HEK293T (cell line): ENCODE measurements at regions not wholly inside any gene's neighbourhood (a gene's known extent, or its start where the extent isn't known, plus 50 kb on each side); places are given as distances from the start of the nearest gene placed in this dataset.

ENCODE experiments used
- CTCF ChIA-PET: fragments of 350-600 bp; formaldehyde crosslinking; extraction: SDS; loops from one replicate; lab custom pipeline; 2021; ENCODE audit warnings: antibody characterized with exemption, inconsistent platforms; lab: Yijun Ruan, JAX
- POLR2A ChIA-PET: fragments of 350-600 bp; formaldehyde crosslinking; extraction: SDS; loops from one replicate; lab custom pipeline; 2020; ENCODE audit warnings: antibody characterized with exemption, inconsistent platforms; lab: Yijun Ruan, JAX
- DNase-seq: peaks from one replicate; pipeline ENCODE4 v3.0.0; 2012; ENCODE audit warnings: mixed read lengths; ENCODE audit errors: extremely low spot score
- ARNT ChIP-seq: fragments of 450-650 bp; IDR thresholded peaks from 2 replicates; pipeline ENCODE4 v1.6.1; 2017; ENCODE audit warnings: mild to moderate bottlenecking
- BHLHE40 ChIP-seq: fragments of 450-650 bp; IDR thresholded peaks from 2 replicates; pipeline ENCODE4 v1.6.1; 2016; ENCODE audit warnings: mild to moderate bottlenecking, moderate library complexity, borderline replicate concordance
- CTBP1 ChIP-seq: fragments of 450-650 bp; IDR thresholded peaks from 2 replicates; pipeline ENCODE4 v1.6.1; 2016; ENCODE audit warnings: borderline replicate concordance
- ELF4 ChIP-seq: fragments of 450-650 bp; IDR thresholded peaks from 2 replicates; pipeline ENCODE4 v1.6.1; 2017; ENCODE audit warnings: antibody characterized with exemption
- FOXA1 ChIP-seq: fragments of 450-650 bp; IDR thresholded peaks from 2 replicates; pipeline ENCODE4 v1.6.1; 2016; ENCODE audit warnings: mild to moderate bottlenecking
- FOXK2 ChIP-seq: fragments of 450-650 bp; IDR thresholded peaks from 2 replicates; pipeline ENCODE4 v1.6.1; 2016; ENCODE audit warnings: mild to moderate bottlenecking
- FOXM1 ChIP-seq: fragments of 450-650 bp; IDR thresholded peaks from 2 replicates; pipeline ENCODE4 v1.6.1; 2017; ENCODE audit warnings: mild to moderate bottlenecking, borderline replicate concordance
- HDGF ChIP-seq: fragments of 450-650 bp; IDR thresholded peaks from 2 replicates; pipeline ENCODE4 v1.6.1; 2017; ENCODE audit warnings: antibody characterized with exemption, borderline replicate concordance
- L3MBTL2 ChIP-seq: fragments of 450-650 bp; conservative IDR thresholded peaks from 2 replicates; pipeline ENCODE4 v1.6.1; 2016; ENCODE audit warnings: mild to moderate bottlenecking
- LEF1 ChIP-seq: fragments of 450-650 bp; IDR thresholded peaks from 2 replicates; pipeline ENCODE4 v1.6.1; 2017; ENCODE audit warnings: mild to moderate bottlenecking, borderline replicate concordance
- NFRKB ChIP-seq: fragments of 450-650 bp; IDR thresholded peaks from 2 replicates; pipeline ENCODE4 v1.6.1; 2016; ENCODE audit warnings: mild to moderate bottlenecking, moderate library complexity
- SP1 ChIP-seq: fragments of 450-650 bp; IDR thresholded peaks from 2 replicates; pipeline ENCODE4 v1.6.1; 2017
- SUZ12 ChIP-seq: fragments of 450-650 bp; IDR thresholded peaks from 2 replicates; pipeline ENCODE4 v1.6.1; 2016; ENCODE audit warnings: mild to moderate bottlenecking
- TARDBP ChIP-seq: fragments of 450-650 bp; IDR thresholded peaks from 2 replicates; pipeline ENCODE4 v1.6.1; 2016
- ZNF384 ChIP-seq: fragments of 450-650 bp; IDR thresholded peaks from 2 replicates; pipeline ENCODE4 v1.6.1; 2016
- TF ChIP-seq, protein P1 (sequence below): fragments of 450-650 bp; IDR thresholded peaks from 2 replicates; pipeline ENCODE4 v1.6.1; 2016

GRCh38 chr10:4057725-4058513 is 272.9 kb upstream of the KLF6 start:
- ChIA-PET CTCF (no interaction called here), POLR2A (interaction anchor here (1.0 to 1.5 kb wide), 2 partner anchors 10 to 205 kb away, joined by 4 to 5 read pairs; no protein-coding TSS in a partner anchor)
- DNase-seq: no peak
- TF ChIP-seq ELF4 (no peak), L3MBTL2 (no peak), CTBP1 (no peak), ZNF384 (no peak), BHLHE40 (no peak), ARNT (no peak), FOXM1 (no peak), FOXA1 (no peak), FOXK2 (no peak), NFRKB (no peak), LEF1 (no peak), SUZ12 (no peak), TARDBP (no peak), HDGF (no peak), SP1 (no peak)
- TF ChIP-seq, protein P1, sequence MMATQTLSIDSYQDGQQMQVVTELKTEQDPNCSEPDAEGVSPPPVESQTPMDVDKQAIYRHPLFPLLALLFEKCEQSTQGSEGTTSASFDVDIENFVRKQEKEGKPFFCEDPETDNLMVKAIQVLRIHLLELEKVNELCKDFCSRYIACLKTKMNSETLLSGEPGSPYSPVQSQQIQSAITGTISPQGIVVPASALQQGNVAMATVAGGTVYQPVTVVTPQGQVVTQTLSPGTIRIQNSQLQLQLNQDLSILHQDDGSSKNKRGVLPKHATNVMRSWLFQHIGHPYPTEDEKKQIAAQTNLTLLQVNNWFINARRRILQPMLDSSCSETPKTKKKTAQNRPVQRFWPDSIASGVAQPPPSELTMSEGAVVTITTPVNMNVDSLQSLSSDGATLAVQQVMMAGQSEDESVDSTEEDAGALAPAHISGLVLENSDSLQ: no peak

- CTCF ChIA-PET: no interaction called here
These were observed 272.0 kb upstream of the KLF6 start for GRCh38 chr10:4057021-4057420.

DNA sequence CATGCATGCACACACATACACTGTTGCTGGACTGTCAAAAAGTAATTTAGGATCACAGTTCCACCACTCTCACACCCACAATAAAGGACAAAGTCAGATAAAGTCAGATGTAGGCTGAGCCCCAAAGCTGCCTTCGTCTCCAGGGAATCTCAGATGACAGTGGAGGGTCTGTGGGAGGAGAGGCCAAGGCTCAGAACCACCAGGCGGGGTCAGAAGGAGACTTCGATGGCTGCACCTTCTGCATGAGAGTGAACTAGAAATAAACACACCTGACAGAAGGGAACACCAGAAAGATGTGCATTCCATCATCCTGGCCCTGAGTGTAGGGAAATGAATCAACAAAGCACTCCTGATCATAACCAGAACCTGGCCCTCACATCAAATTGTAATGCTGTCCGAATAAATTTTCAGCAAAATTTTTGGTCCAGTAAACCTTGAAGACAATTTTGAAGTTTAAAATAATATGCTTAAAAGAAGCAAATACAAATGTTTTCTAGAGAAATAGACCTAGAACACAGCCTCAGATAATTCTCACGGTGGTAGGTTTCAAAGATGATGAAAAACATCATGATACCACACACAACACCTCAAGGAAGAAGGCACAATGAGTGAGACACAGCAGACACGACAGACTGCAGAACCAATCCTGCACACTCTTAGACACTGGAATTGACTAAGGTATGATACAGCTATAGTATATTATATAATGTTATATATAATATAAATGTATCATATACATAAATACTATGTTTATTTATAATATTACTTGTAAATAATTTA is 269.8 kb upstream of the KLF6 start:
- POLR2A ChIA-PET: no interaction called here
- CTCF ChIA-PET: no interaction called here
- DNase-seq: no peak
- no peak for TF ChIP-seq LEF1
- TF ChIP-seq BHLHE40: no peak
- TF ChIP-seq HDGF: no peak
- TF ChIP-seq SUZ12: no peak
- no peak for TF ChIP-seq NFRKB
- no peak for TF ChIP-seq FOXA1
- TF ChIP-seq, protein P1: no peak
- no peak for TF ChIP-seq CTBP1
- no peak for TF ChIP-seq FOXK2
- TF ChIP-seq FOXM1: no peak
- no peak for TF ChIP-seq ARNT
- TF ChIP-seq ELF4: no peak
- TF ChIP-seq TARDBP: no peak
- no peak for TF ChIP-seq L3MBTL2
- no peak for TF ChIP-seq ZNF384

More at GRCh38 chr10:4057021-4057420, 272.0 kb upstream of the KLF6 start:
- no peak for DNase-seq
- POLR2A ChIA-PET: interaction anchor here (0.7 kb wide), 1 partner anchor 272 kb away, joined by 3 read pairs; the partner anchor contains the start of gene KLF6
- no peak for TF ChIP-seq SUZ12
- TF ChIP-seq FOXA1: no peak
- TF ChIP-seq CTBP1: no peak
- TF ChIP-seq HDGF: no peak
- TF ChIP-seq BHLHE40: no peak
- TF ChIP-seq ELF4: no peak
- no peak for TF ChIP-seq FOXK2
- TF ChIP-seq ZNF384: no peak
- no peak for TF ChIP-seq ARNT
- no peak for TF ChIP-seq FOXM1
- no peak for TF ChIP-seq SP1
- TF ChIP-seq, protein P1: no peak
- no peak for TF ChIP-seq NFRKB
- no peak for TF ChIP-seq TARDBP

- no peak for DNase-seq
- CTCF ChIA-PET: no interaction called here
- POLR2A ChIA-PET: no interaction called here
- TF ChIP-seq ELF4 (no peak), FOXK2 (no peak), FOXM1 (no peak), ARNT (no peak), TARDBP (no peak), NFRKB (no peak), CTBP1 (no peak), FOXA1 (no peak), L3MBTL2 (no peak), ZNF384 (no peak), LEF1 (no peak), HDGF (no peak), SUZ12 (no peak), SP1 (no peak), BHLHE40 (no peak)
- TF ChIP-seq, protein P1: no peak
These were observed 268.9 kb upstream of the KLF6 start for GRCh38 chr10:4053940-4054339.
